ENCODE measurements at regions not wholly inside any gene's neighbourhood (a gene's known extent, or its start where the extent isn't known, plus 50 kb on each side); places are given as distances from the start of the nearest gene placed in this dataset.
"Not testable (repeated sequence)": the region's sequence is repeated elsewhere in the genome, so short reads cannot be mapped to it uniquely, and the experiment has no call there.

DNA sequence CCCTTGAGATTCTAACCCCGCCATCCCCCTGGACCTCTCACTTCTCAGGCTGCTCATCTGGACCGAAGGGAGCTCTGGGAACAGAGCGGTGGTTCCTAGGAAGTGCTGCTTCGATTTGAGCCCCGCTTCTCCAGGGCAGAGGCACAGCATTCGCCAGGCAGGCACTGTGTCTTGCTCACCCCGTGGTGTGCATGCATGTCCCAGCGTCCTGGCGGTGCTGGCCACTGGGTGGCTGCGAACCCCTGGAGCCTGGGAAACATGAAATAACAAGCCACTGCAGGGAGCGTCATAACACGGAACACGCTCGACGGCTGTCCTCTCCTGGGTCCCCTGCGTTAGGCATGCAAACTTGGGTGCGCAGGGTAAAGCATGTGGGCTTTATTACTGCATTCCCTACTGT, 4040.3 kb upstream of the TPTE start:
- intact Hi-C loops (cut with DNase I); DNase-seq (ENCODE audit: low spot score): not testable (repeated sequence)

DNA sequence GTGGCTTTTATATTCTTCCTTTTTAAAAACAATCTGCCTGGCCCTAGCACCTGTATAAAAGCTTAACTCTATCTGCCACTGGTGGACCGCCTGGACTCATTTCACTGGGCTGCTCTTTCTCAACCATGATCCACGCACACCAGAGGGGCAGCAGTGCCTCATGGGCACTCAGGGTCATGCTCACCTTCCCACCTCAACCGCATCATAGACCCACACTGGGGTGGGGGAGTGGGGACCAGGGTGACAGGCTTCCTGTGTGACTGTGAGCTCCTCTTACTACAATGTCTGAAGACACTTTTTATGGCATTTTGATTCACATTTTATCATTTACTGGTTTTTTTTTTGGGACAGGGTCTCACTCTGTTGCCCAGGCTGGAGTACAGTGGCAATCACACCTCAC, 4038.8 kb upstream of the TPTE start:
- intact Hi-C loops (cut with DNase I); DNase-seq (ENCODE audit: low spot score): not testable (repeated sequence)

DNA sequence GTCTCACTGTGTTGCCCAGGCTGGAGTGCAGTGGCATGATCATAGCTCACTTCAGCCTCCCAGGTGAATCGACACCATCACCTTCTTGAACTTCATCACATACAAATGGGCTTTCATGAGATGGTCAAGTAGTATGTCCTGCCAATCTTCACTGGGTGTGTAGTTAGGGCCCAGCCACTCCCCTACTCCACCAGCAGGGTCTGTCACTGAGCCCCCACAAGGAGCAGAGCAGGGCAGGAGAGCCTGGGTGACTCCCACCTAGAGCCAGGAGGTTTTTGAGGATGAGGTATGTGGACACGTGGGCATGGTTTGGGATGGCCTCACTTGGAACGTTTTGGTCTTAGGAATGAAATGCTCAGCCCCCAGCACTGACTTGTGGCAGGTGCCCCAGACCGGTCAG, 4037.7 kb upstream of the TPTE start:
- intact Hi-C loops (cut with DNase I); DNase-seq (ENCODE audit: low spot score): not testable (repeated sequence)

DNA sequence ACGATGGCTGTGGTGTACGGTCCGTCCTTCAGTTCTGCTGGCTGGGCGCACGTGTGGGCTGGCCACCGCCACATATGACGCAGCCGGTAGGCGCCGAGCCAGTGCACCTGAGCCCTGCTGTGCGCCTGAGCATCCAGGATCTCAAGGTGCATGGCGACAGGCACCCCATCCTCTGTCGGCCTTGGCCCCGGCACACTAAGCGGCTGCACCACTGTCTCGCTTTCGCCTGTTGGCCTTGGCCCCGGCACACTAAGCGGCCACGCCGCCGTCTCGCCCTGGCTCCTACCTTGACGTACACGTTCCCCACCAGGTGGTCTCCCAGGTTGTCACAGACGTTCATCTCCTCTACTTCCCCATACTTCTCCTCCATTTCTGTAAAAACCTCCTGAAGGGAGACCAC, 4034.6 kb upstream of the TPTE start:
- DNase-seq (ENCODE audit: low spot score); intact Hi-C loops (cut with DNase I): not testable (repeated sequence)

DNA sequence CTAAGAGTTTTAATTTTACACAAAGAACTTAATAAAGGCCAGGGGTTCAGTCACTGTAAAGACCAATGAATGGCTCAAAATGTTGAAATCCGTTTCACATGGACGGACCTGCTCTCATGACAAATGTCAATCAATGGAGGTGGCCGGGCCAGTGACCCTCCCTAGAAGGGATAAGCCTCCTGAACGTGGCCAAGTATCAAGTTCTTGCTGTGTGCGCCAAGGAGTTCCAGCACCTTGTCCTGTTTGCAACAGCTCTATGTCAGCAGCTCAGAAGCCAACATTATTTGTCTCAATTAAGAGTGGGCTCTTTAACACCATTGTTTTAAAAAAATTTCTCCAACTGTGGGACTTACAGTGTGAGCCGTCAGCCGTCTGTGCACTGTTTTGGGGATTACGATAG, 4028.7 kb upstream of the TPTE start:
- DNase-seq (ENCODE audit: low spot score); intact Hi-C loops (cut with DNase I): not testable (repeated sequence)

DNA sequence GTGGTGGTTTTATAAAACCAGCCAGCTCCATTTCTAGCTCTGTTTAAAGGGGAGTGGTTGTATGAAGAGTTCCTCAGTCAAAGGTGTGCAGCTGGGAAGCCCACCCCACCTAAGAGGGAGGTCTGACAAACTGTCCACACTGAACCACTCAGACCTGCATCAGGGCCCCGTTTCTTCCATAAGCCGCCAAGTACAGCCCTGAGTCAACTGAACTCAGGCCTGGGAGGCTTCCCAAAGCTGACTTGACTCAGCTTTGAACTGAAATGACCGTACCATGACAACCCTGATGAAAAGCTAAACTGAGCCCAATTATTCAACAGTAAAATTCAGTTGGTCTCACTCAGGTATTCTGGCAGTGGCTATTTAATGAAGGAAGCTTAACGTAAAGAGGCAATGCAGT, 4027.4 kb upstream of the TPTE start:
- DNase-seq (ENCODE audit: low spot score); intact Hi-C loops (cut with DNase I): not testable (repeated sequence)

DNA sequence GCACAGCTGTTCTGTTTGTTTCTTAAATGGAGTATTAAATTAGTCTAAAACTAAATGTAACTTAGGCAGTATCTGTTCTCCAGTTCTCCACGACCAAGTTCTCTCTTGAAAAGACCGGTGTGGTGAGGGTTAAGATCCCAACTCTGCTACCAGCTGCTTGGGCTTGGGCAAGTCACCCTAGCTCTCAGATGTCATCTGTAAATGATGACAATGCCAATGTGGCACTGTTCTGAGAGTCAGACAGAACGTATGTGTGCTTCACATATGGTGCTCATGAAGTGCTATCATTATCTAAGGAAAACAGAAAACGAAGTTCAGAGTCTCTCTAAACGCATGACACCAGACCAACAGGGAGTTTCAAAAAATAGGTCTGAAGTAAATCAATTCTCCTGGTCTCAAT, 4025.0 kb upstream of the TPTE start:
- DNase-seq (ENCODE audit: low spot score); intact Hi-C loops (cut with DNase I): not testable (repeated sequence)

DNA sequence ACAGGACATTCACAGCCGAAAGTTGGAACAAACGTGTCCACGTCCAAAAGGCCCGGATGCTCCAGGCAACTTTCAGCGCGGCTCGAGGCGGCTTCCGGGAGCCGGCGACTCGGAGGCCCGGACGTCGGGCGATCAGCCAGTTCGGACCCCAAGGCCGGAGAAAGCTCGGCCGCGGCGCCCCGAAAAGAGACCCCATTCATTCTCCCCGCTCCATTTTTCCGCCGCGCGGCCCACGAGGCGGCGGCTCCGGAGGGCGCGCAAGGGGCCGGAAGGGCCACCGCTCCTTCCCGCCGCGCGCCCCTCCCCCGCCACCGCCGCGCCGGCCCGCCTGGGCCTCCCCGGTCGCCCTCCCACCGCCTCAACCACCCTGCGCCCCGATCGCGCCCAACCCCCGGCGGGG, 4022.7 kb upstream of the TPTE start:
- DNase-seq (ENCODE audit: low spot score); intact Hi-C loops (cut with DNase I): not testable (repeated sequence)

DNA sequence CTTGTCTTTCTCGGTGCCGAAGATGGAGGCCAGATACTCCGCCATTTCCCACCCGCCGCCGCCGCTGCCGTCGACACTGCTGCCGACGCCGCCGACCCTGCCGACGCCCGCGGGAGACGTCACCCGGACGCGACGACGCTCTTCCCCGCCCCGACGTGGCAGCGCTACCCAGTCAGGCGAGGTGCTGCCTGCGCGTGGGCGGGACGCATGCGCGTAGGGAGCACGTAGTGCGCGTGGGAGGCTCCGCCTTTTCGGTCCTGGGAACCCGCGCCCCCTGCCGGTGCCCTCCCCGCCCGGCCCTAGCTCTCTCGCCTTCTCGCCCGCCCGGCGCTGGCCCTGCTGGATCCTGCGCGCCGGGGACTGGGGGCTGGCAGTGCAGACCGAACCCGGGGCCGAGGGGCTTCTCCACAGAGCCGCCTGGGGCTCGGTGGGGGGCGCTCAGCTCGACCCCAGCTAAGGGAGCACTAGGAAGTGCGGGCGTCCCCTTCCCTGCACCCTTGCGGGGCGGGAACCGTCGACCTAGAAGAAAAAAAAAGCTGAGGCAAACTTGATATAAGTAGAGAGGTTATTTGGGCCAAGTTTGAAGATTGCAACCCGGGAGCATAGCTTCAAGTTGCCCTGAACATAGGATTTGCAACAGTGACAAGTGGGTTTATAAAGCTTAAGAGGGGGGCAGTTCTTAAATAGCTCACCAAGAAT, 4022.1 kb upstream of the TPTE start:
- intact Hi-C loops (cut with DNase I); DNase-seq (ENCODE audit: low spot score): not testable (repeated sequence)

DNA sequence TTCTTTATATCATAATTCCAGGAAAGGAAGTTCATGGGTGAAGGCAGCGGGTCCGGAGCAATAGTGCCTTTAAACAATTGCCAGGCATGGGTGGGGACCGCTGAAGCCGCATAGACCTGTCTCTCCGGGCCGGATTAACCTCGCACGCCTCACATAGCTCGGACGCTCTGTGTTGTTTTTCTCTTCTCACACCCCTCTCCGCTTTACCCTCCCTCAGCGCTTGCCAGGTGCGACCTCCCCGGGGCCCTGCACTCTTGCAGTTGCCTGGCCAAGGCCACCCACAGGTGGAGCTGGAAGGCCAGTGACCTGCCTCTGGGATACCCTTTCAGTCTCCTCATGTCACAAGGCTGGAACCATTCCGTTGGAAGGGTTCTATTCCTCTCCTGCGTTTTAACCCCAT, 4021.5 kb upstream of the TPTE start:
- DNase-seq (ENCODE audit: low spot score); intact Hi-C loops (cut with DNase I): not testable (repeated sequence)

DNA sequence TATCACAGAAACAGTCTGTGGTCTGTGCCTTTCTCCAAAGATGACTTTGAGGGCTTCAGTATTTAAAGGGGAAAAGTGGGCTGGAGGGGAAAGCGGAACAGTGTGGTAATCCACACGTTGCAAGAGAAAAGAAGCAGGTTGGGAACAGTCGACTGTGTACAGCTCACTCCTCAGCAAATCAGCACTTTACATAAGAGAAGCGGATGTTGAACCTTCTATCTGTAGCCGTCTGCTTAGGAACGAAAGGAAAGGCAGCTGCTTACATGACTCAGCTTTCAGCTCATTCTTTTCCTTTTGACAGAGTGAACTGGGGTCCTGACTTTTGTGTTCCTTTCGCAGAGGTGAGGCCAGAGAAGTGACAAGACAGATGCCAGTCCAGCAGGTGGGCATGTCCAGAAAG, 4020.7 kb upstream of the TPTE start:
- intact Hi-C loops (cut with DNase I); DNase-seq (ENCODE audit: low spot score): not testable (repeated sequence)

DNA sequence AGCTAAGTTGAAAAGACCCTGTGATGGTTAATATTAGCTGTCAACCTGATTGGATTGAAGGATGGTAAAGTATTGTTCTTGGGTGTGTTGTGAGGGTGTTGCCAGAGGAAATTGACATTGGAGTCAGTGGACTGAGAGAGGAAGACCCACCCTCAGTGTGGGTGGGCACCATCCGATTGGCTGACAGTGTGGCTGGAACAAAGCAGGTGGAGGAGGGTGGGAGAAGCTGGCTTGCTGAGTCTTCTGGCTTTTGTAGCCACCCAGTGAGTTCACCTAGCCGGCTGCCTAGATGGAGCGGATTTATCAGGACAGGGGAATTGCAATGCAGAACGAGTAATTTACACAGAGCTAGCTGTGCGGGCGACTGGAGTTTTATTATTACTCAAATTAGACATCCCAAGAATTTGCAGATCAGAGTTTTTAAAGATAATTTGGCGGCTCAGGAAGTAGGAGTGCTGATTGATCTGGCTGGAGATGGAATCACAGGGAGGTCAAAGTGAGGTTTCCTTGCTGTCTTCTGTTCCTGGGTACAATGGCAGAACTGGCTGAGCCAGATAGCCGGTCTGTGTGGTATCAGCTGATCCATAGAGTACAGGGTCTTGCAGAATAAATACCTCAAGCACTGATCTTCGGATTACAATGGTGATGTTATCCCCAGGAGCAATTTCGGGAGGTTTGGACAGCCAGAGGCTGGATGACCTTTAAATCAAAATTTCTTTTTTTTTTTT, 4015.1 kb upstream of the TPTE start:
- DNase-seq (ENCODE audit: low spot score); intact Hi-C loops (cut with DNase I): not testable (repeated sequence)

DNA sequence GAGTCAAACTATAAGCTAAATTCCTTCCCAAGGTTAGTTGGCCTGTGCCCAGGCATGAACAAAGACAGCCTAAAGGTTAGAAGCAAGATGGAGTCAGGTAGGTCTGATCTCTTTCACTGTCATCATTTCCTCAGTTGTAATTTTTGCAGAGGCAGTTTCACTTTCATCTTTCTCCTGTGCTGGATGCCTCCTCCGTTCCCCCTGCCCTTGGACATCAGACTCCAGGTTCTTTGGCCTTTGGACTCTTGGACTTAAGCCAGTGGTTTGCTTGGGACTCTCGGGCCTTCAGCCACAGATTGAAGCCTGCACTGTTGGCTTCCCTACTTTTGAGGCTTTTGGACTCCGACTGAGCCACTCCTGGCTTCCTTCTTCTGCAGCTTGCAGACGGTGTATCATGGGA, 4013.8 kb upstream of the TPTE start:
- intact Hi-C loops (cut with DNase I); DNase-seq (ENCODE audit: low spot score): not testable (repeated sequence)

DNA sequence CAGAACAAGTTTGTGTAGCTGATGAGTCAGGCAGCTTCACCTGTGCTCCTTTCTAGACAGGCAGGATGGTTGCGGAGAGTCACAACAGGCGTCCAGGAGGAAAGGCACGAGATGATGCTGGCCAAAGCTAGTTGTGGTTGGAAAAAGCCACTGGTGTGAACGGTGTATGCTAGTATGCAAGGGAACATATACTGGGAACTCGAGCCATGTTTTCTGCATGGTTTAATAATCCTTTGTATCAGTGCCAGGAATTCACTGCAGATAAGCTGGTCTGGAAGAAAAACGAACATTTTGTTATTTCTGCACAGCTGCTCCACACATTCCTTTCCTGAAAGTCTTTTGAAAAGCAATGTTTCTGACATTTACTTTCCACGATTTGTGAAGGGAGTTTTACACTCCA, 3999.6 kb upstream of the TPTE start:
- intact Hi-C loops (cut with DNase I); DNase-seq (ENCODE audit: low spot score): not testable (repeated sequence)

DNA sequence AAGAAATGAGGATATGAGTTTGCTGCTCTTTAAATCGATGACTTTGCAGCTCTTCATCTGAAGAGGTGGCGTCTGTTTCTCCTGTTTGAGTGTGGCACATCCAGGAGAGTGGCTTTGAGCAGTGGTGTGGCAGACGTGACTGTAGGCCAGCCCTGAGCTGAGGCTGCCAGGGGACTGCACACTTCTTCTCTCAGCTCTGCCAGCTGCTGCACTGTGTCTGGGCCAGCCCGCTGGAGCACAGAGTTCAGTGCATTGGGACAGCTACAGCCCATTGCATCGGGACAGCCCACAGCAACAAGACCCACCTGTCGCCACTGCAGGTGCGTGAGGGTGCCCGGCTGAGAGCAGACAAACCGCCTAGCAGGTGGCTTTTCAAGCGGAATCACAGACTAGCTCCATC, 3995.2 kb upstream of the TPTE start:
- DNase-seq (ENCODE audit: low spot score); intact Hi-C loops (cut with DNase I): not testable (repeated sequence)

DNA sequence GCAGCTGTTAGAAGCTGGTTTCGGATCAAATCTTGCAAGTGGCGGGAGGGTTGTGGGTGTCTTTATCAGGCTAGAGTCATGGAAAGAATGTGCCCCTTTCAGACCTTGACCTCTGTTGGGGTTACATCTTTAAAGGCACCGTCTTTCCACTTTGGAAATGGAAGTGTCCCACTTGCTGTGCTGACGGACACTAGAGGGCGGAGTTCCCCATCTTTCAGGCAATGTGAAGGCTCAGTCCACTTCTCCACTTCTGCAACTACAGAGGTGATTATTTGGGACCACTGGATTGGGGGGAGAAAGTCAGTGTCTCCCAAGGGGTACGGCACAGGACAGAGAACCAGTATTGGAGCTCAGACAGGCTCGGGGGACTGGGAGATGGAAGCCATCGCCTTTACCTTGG, 3990.7 kb upstream of the TPTE start:
- intact Hi-C loops (cut with DNase I); DNase-seq (ENCODE audit: low spot score): not testable (repeated sequence)

DNA sequence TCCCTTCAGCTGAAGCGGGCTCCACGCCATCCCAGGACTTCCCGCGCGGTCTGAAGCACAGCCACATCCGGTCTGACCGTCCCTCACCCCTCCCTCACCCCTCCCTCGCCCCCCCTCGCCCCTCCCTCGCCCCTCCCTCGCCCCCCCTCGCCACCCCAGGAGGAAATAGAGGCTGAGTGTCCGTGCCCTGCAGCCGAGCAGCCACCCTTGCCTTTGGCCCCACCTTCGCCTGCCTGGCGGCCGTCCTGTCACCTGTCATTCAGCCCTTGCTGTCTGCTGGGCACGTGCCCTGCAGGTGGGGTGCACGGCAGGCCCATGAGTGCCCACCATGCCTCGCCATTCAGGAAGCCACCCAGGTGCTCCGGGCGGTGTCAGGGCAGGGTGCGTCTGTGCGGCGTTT, 3988.1 kb upstream of the TPTE start:
- intact Hi-C loops (cut with DNase I); DNase-seq (ENCODE audit: low spot score): not testable (repeated sequence)

DNA sequence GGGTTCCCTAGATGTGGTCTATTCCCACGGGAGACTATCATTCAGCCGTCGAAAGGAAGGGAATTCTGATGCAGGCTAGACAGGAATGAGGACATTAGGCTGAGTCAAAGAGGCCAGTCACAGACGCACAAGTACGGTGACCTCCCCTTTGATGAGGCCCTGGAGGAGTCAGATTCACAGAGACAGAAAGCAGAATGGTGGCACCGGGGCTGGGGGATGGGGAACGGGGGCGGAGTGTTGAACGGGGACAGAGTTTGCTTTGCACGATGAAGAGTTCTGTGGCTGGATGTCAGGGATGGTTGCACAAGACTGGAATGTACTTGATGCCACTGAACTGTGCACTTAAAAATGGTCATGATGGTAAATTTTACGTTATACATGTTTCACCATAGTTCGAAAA, 3983.1 kb upstream of the TPTE start:
- intact Hi-C loops (cut with DNase I): not testable (repeated sequence)

DNA sequence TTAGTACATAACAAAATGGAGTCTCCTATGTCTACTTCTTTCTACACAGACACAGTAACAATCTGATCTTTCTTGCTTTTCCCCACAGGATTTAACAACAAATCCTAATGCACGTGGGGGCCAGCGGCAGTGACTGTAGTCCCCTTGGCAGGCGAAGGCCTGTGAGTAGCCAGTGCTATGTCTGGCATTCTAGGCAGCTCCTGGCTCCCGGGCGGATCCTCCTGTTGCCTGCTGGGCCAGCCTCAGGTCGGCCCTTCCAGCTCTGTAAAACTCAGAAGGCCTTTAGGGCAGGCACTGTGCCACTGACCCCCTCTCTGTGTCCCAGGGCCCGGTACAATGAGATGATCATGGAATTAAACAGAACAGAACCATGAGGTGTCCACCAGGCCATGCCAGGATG, 3981.7 kb upstream of the TPTE start:
- intact Hi-C loops (cut with DNase I); DNase-seq (ENCODE audit: low spot score): not testable (repeated sequence)

More for the DNA sequence above, 3983.1 kb upstream of the TPTE start:
- DNase-seq (ENCODE audit: low spot score): not testable (repeated sequence)

DNA sequence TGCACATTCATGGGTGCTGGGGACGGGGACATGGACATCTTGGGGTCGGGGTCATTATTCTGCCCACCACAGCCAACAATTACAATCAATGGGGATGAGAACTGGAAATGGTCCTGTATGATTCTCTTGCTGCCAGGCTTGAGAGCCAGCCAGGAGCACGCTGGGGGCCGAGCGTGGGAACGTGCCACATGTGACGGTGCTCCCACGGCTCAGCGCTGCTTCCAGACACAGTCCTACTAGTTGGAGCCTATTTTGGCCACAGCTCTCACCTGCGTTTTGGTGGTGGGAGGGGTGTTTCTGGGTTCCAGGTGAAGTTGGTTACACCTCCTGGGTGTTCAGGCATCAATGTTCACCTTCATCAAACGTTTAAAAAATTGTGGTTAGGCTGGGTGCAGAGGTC, 3980.3 kb upstream of the TPTE start:
- intact Hi-C loops (cut with DNase I); DNase-seq (ENCODE audit: low spot score): not testable (repeated sequence)

DNA sequence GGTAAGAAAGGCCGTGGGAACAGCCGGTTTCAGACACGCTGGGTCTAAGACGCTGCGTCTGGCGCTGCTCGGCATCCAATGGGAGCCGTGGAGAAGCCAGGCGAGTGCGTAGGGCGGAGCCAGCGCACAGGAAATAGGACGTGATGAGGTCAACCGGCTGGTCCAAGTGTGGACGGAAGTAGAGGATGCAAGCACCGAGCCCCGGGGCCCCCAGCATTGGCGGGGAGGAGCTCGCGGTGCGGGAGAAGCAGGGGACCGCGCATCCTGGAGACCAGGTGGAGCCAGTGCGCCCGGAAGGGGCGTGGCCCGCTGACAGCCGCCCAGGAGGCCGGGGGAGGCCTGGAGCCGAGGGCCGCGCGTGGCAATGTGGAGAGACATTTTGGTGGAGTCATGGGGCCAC, 3976.1 kb upstream of the TPTE start:
- intact Hi-C loops (cut with DNase I); DNase-seq (ENCODE audit: low spot score): not testable (repeated sequence)

Data from cardiac septum (tissue), 1 donor.